GM12892 (cell line): ENCODE measurements at regions not wholly inside any gene's neighbourhood (a gene's known extent, or its start where the extent isn't known, plus 50 kb on each side); places are given as distances from the start of the nearest gene placed in this dataset.
"Not testable (repeated sequence)": the region's sequence is repeated elsewhere in the genome, so short reads cannot be mapped to it uniquely, and the experiment has no call there.

ENCODE experiments used
- DNase-seq: peaks from one replicate; pipeline ENCODE4 v3.0.0; 2011; ENCODE audit not compliant: insufficient read length
- FAIRE-seq: peaks from 2 replicates; lab custom pipeline; 2011; peaks lifted over from hg19 to GRCh38; lab: Jason Lieb, UNC
- POLR2A ChIP-seq: IDR thresholded peaks from 2 replicates; pipeline ENCODE4 v1.6.1; 2011; ENCODE audit warnings: low read depth, low read length, control low read depth
- POLR2AphosphoS5 ChIP-seq: IDR thresholded peaks from 2 replicates; pipeline ENCODE4 v1.6.1; 2011; ENCODE audit warnings: low read depth, low read length, control low read depth
- TAF1 ChIP-seq: IDR thresholded peaks from 2 replicates; pipeline ENCODE4 v1.6.1; 2011; ENCODE audit warnings: low read depth, mild to moderate bottlenecking, control low read depth, low read length, borderline replicate concordance

GRCh38 chr14:48251290-48251689 is 575.9 kb upstream of the MDGA2 start:
- no peak for TF ChIP-seq POLR2AphosphoS5
- TF ChIP-seq TAF1: no peak
- TF ChIP-seq POLR2A: no peak
- DNase-seq (no peak), FAIRE-seq (no peak)

GRCh38 chr14:48250575-48250974 is 575.2 kb upstream of the MDGA2 start:
- TF ChIP-seq POLR2AphosphoS5 (no peak), TAF1 (no peak), POLR2A (no peak)
- FAIRE-seq (no peak), DNase-seq (no peak)

GRCh38 chr14:48247977-48248376 is 572.6 kb upstream of the MDGA2 start:
- TF ChIP-seq POLR2AphosphoS5 (no peak), TAF1 (no peak), POLR2A (no peak)
- DNase-seq (no peak), FAIRE-seq (no peak)

GRCh38 chr14:48243900-48244299 is 568.5 kb upstream of the MDGA2 start:
- TF ChIP-seq POLR2AphosphoS5: no peak
- no peak for TF ChIP-seq TAF1
- FAIRE-seq (no peak), DNase-seq (no peak)

- DNase-seq (no peak), FAIRE-seq (no peak)
- no peak for TF ChIP-seq TAF1
- TF ChIP-seq POLR2AphosphoS5: no peak
- no peak for TF ChIP-seq POLR2A
These were observed 553.7 kb upstream of the MDGA2 start for GRCh38 chr14:48229091-48229490.

GRCh38 chr14:48193893-48194292 is 518.5 kb upstream of the MDGA2 start:
- TF ChIP-seq POLR2A (no peak), POLR2AphosphoS5 (no peak), TAF1 (no peak)
- DNase-seq (no peak), FAIRE-seq (no peak)

GRCh38 chr14:48149624-48150023 is 474.2 kb upstream of the MDGA2 start:
- not testable (repeated sequence) for DNase-seq, FAIRE-seq

GRCh38 chr14:48140804-48141203 is 465.4 kb upstream of the MDGA2 start:
- TF ChIP-seq TAF1: no peak
- no peak for TF ChIP-seq POLR2AphosphoS5
- TF ChIP-seq POLR2A: no peak
- FAIRE-seq (no peak), DNase-seq (no peak)

- DNase-seq (no peak), FAIRE-seq (no peak)
- TF ChIP-seq POLR2A (no peak), TAF1 (no peak), POLR2AphosphoS5 (no peak)
These were observed 454.1 kb upstream of the MDGA2 start for GRCh38 chr14:48129472-48129871.

- FAIRE-seq (no peak), DNase-seq (no peak)
- no peak for TF ChIP-seq TAF1
- TF ChIP-seq POLR2A: no peak
- TF ChIP-seq POLR2AphosphoS5: no peak
These were observed 452.3 kb upstream of the MDGA2 start for GRCh38 chr14:48127674-48128073.

GRCh38 chr14:48125654-48126053 is 450.2 kb upstream of the MDGA2 start:
- no peak for FAIRE-seq
- DNase-seq: no peak
- TF ChIP-seq POLR2A (no peak), TAF1 (no peak), POLR2AphosphoS5 (no peak)

- DNase-seq (no peak), FAIRE-seq (no peak)
- TF ChIP-seq POLR2AphosphoS5 (no peak), POLR2A (no peak), TAF1 (no peak)
These were observed 438.3 kb upstream of the MDGA2 start for GRCh38 chr14:48113713-48114112.

GRCh38 chr14:48111151-48111550 is 435.7 kb upstream of the MDGA2 start:
- FAIRE-seq: no peak
- TF ChIP-seq POLR2A: no peak
- TF ChIP-seq TAF1: no peak
- TF ChIP-seq POLR2AphosphoS5: no peak
- DNase-seq: no peak
